KBM-7 (cell line): ENCODE measurements at regions not wholly inside any gene's neighbourhood (a gene's known extent, or its start where the extent isn't known, plus 50 kb on each side); places are given as distances from the start of the nearest gene placed in this dataset.
A peak's percentile ranks its signal among the peaks of the same experiment; 100 is the strongest.

ENCODE experiments used
- DNase-seq: peaks from one replicate; pipeline ENCODE4 v3.0.0-alpha.2; 2015
- in situ Hi-C: fragments of 300-500 bp; cut with MboI; formaldehyde crosslinking; loops from 2 replicates; pipeline ENCODE4 v1.14.3; 2020; ENCODE audit warnings: low sequenced_read_pairs, low pct_unique_long_range_greater_than_20kb, mixed read lengths

DNA sequence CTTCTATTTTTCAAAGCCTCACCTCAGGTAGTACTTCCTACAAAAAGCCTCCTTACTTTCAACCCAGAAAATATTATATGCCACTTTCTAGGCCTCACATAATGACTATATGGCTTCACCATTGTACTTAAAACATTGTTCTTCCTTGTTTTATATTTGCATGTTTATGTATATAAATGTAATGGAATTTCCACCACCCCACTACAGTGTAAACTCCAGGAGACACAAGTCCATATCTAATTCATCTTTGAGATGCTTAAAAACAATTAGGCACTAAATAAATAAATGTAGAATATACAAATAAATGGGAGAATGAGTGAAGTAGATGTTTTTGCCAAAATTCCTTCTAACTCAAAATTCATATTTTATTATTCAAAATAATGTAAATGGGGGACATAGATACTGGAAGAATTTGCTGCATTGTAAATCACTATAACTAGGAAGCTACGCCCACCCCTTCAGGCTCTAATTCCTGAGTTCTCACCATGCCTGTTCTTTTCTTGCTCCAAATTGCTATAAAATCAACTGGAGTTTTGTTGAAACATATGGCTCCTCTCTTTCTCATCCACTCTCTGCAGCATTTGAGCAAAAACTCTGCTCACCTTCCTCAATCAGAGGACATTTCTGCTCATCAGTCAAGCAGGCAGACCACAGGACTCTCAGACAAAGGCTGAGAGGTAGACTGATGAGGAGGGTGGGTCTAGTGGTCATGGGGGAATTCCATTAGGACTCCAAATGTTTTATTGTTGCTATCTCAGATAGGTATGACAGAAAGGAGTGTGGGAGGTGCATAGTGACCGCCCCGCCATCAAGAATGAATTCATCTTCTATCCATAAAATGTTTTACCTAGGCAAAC is 243.0 kb downstream of the HNMT start:
- in situ Hi-C loops: no loop called here

DNA sequence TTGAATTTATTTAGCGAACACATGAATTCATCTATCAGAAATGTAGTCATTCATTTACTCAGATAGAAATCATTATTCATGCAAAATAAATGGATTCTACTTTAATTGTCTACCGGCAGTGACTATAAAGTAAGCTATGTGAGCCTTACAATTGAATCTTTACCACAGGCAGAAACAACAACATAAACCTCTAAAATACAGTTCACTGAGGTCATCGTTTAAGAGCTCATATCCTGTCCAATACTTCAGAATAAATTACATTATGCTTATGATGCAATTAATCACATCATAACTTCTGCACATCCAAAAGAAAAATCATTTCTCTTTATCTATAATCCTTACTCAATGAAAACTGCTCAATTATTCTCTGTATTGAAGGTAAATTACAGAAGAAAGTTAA is 244.7 kb downstream of the HNMT start:
- DNase-seq: no peak
- in situ Hi-C loops: no loop called here

More for the DNA sequence above, 243.0 kb downstream of the HNMT start:
- DNase-seq: no peak

GRCh38 chr2:138210487-138210886 is 246.2 kb downstream of the HNMT start:
- DNase-seq: no peak

DNA sequence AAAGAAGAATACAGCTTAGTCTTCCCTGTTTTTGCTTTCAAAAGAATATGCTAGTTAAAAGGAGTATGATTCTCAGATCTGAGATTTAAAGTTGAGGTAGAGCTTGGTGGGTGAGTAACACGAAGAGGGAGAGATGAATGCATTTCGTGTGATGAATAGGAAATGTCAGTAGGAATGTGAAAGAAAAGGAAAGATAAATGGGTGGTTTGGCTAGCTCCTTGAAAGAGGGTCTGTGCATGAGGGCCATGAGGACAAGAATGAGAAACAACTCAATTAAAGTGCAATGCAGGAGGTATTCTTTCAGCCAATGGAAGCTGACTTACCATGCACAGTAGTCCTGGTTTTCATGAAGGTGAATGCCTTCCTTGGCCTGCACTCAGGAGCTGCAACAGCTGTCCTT is 248.2 kb downstream of the HNMT start:
- in situ Hi-C loops: no loop called here

More at GRCh38 chr2:138210487-138210886, 246.2 kb downstream of the HNMT start:
- in situ Hi-C loops: no loop called here

DNA sequence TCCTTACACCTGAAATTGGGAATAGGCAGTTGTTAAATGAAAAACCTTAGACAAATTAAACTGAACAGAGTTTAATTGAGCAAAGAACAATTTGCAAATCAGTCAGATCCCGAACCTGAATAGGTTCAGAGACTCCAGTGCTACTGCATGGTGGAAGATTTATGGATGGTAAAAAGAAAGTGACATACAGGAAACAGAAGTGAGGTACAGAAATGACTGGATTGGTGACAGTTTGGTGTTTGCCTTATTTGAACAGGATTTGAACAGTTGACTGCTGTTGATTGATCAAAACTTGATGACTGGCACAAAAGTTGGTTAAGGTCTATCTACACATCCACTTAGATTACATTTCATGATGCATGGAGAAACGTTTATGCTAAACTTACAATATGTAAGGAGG is 248.8 kb downstream of the HNMT start:
- in situ Hi-C loops: no loop called here
- DNase-seq: no peak

More for the DNA sequence above, 248.2 kb downstream of the HNMT start:
- DNase-seq: no peak

GRCh38 chr2:138213624-138214023 is 249.4 kb downstream of the HNMT start:
- no peak for DNase-seq
- in situ Hi-C loops: no loop called here

GRCh38 chr2:138215958-138216357 is 251.7 kb downstream of the HNMT start:
- DNase-seq: no peak
- in situ Hi-C loops: no loop called here

DNA sequence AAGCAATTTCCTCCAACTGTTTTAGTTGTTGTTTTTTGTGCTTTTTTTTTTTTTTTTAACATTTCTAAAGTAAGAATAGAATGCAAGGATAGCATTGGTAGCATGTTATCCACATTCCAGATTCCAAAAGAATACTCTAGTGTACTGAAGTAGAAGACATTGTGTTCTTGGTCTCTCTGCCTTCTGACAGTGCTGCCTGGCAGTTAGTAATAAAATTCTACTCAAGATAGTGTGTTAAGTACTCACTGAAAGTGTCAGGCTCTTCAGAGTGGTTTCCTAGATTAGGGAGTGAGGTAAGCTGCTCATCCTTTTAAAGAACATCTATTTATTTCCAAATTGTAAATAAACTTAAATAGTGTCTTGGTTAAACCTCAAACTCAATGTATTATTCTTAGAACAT is 253.7 kb downstream of the HNMT start:
- in situ Hi-C loops: no loop called here
- DNase-seq: no peak

DNA sequence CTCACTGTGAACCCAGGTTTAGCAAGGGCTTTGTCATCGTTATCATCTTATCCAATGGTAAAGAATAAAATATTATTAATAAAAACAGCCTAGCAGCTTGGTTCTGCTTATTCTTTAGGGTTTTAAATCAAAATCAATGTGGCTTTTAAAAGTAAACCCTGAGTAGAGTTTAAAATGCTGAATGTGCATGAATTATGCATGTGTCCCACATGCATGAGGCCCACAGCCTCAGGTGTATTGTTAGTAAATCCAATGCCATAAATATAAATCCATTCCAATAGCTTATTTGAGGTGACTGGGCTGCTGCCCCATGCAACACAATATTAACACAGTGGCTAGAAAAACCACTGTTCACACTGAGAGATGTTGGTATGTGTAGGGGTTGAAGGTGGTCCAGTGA is 254.1 kb downstream of the HNMT start:
- in situ Hi-C loops: no loop called here

DNA sequence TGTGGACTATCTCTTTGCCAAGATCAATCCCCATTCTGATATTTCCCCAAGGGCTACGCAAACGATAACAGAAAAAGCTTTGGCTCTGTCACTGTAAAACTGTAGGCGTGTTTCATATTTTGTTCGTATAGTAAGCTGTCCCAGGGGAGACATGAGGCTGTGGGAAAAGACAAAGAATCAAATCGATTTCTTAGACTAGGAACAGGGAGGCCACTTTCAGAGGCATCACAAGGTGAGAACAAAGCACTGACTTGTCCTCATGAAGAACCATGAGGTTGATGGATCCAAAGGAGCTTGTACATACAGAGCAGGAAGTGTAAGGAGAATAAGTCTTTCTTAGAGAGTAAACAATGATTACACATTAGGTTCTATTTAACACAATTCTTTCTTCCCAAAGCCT is 255.7 kb downstream of the HNMT start:
- in situ Hi-C loops: no loop called here
- no peak for DNase-seq

More for the DNA sequence above, 254.1 kb downstream of the HNMT start:
- no peak for DNase-seq

GRCh38 chr2:138221358-138221757 is 257.1 kb downstream of the HNMT start:
- in situ Hi-C loops: no loop called here

DNA sequence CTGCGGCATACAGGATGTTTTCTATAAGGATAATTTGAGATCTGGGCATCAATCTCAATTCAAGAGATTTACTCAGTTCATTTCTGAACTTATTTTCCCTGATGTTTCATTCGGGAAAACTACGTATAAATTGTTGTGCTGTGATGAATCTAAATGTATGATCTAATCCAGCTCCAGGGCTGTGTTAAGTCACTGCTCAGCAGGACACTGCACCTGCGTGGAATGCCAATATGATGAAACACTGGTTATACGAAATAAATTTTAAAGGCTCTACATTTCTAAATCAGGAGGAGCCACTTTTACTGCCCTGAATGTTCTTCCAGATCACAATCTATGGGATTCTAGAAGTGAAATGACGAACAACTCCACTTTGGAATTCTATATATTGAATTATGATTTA is 259.0 kb downstream of the HNMT start:
- no peak for DNase-seq
- in situ Hi-C loops: no loop called here

More at GRCh38 chr2:138221358-138221757, 257.1 kb downstream of the HNMT start:
- no peak for DNase-seq

DNA sequence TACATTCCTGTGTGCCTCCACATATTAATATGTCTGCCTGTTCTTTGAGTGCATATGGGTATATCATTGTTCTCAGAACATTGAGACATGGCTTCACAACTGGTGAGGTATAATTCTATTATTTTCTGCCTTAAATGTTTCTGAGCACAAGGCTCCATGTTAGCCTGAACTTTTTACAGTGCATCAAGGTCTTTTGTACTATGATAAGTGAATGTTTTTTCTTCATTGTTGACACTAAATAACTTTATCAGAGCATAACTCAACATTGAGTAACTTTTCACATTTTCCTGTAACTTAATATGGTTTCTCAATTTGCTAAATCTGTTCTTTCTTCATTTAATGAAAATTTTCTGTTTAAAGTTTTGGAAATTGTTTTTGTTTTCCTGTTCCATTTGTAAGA is 262.9 kb downstream of the HNMT start:
- DNase-seq: no peak
- in situ Hi-C loops: no loop called here

DNA sequence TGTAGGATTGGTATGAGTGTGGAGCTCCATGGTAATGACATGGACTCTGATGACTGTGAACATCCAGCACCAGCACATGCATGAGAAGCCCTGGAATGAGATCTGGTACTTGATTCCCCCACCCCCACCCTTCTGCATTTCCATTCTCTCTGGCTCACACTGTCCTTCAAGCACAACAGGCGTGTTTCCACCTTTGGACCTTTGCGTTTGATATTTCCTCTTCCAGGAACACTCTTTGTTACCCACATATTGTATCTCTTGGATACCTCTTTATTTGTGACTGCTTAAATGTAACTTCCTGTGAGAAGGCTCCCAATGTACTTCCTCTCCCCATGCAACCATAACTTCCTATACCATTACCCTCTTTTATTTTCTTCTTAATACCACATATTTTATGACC is 263.8 kb downstream of the HNMT start:
- in situ Hi-C loops: no loop called here

GRCh38 chr2:138234265-138234664 is 267.3 kb upstream of the SPOPL start:
- DNase-seq: no peak
- in situ Hi-C loops: no loop called here

More for the DNA sequence above, 263.8 kb downstream of the HNMT start:
- no peak for DNase-seq

- no peak for DNase-seq
- in situ Hi-C loops: no loop called here
Measured at GRCh38 chr2:138235041-138235440, 266.5 kb upstream of the SPOPL start.

GRCh38 chr2:138236142-138236541 is 265.4 kb upstream of the SPOPL start:
- in situ Hi-C loops: no loop called here
- DNase-seq: no peak

GRCh38 chr2:138237667-138238384 is 263.7 kb upstream of the SPOPL start:
- in situ Hi-C loops: no loop called here
- DNase-seq: no peak

DNA sequence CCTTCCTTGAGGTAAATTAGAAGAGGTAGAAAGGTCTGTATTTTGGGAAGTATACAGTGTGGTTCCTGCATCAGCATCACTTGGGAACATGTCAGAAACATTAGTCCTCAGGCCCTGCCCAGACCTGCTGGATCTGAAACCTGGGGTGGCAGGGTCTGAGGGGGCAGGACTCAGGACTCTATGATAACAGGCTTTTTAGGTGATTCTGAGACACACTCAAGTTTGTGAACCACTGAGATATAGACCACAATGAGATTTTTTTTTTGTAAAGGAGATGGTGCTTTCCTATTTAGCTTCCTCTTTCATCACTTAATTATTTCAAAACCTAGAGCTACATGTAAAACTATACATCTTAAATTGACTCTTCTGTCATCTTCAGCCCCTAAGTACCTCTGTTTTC is 262.7 kb upstream of the SPOPL start:
- in situ Hi-C loops: no loop called here
- no peak for DNase-seq

- DNase-seq: peak; percentile 0
- in situ Hi-C loops: no loop called here
Measured at GRCh38 chr2:138239902-138240491, 261.6 kb upstream of the SPOPL start.
